HG03139 (cell line): ENCODE measurements at regions not wholly inside any gene's neighbourhood (a gene's known extent, or its start where the extent isn't known, plus 50 kb on each side); places are given as distances from the start of the nearest gene placed in this dataset.

Experiments used
- ATAC-seq: cut with Tn5 transposase; IDR thresholded peaks from one replicate; pipeline ENCODE4 v1.9.1; 2021; ENCODE audit not compliant: unreplicated experiment

- no peak for ATAC-seq
Observed at GRCh38 chr4:132958457-132959263, 190.4 kb upstream of the PCDH10 start.

GRCh38 chr4:132981611-132982010 is 167.5 kb upstream of the PCDH10 start:
- no peak for ATAC-seq

GRCh38 chr4:132982151-132982550 is 166.9 kb upstream of the PCDH10 start:
- no peak for ATAC-seq

GRCh38 chr4:132991111-132991510 is 158.0 kb upstream of the PCDH10 start:
- ATAC-seq, result no peak

- ATAC-seq, result no peak
Observed at GRCh38 chr4:132992686-132993085, 156.4 kb upstream of the PCDH10 start.

GRCh38 chr4:132998585-132999230 is 150.4 kb upstream of the PCDH10 start:
- no peak for ATAC-seq

- ATAC-seq, result no peak
Observed at GRCh38 chr4:133000012-133000411, 149.1 kb upstream of the PCDH10 start.

GRCh38 chr4:133003169-133003568 is 145.9 kb upstream of the PCDH10 start:
- no peak for ATAC-seq

- no peak for ATAC-seq
Observed at GRCh38 chr4:133014473-133015135, 134.5 kb upstream of the PCDH10 start.

- ATAC-seq, result no peak
Observed at GRCh38 chr4:133045288-133045687, 103.8 kb upstream of the PCDH10 start.

- no peak for ATAC-seq
Observed at GRCh38 chr4:133046156-133046555, 102.9 kb upstream of the PCDH10 start.

- no peak for ATAC-seq
Observed at GRCh38 chr4:133058701-133059100, 90.4 kb upstream of the PCDH10 start.

GRCh38 chr4:133059117-133059516 is 90.0 kb upstream of the PCDH10 start:
- no peak for ATAC-seq

- no peak for ATAC-seq
Observed at GRCh38 chr4:133062851-133063250, 86.2 kb upstream of the PCDH10 start.

- ATAC-seq, result no peak
Observed at GRCh38 chr4:133068083-133068482, 81.0 kb upstream of the PCDH10 start.

GRCh38 chr4:133081246-133081645 is 67.8 kb upstream of the PCDH10 start:
- no peak for ATAC-seq

- no peak for ATAC-seq
Observed at GRCh38 chr4:133084421-133084820, 64.7 kb upstream of the PCDH10 start.

- no peak for ATAC-seq
Observed at GRCh38 chr4:133095591-133095990, 53.5 kb upstream of the PCDH10 start.

GRCh38 chr4:133096972-133097371 is 52.1 kb upstream of the PCDH10 start:
- no peak for ATAC-seq
